GM13976 (cell line): ENCODE measurements at regions not wholly inside any gene's neighbourhood (a gene's known extent, or its start where the extent isn't known, plus 50 kb on each side); places are given as distances from the start of the nearest gene placed in this dataset.

Source experiments
- DNase-seq: peaks from one replicate; pipeline ENCODE4 v3.0.0; 2012; ENCODE audit warnings: low spot score
- CTCF ChIP-seq: IDR thresholded peaks from 2 replicates; pipeline ENCODE4 v1.5.1; 2012; ENCODE audit warnings: borderline replicate concordance, mild to moderate bottlenecking; ENCODE audit not compliant: insufficient read depth; ENCODE audit errors: extremely low read depth, missing control alignments, control extremely low read depth
- in situ Hi-C: fragments of 300-500 bp; cut with MboI; formaldehyde crosslinking; loops from one replicate; pipeline ENCODE4 v1.12.0; 2022; ENCODE audit warnings: low sequenced_read_pairs, mixed read lengths, inconsistent platforms; ENCODE audit not compliant: unreplicated experiment

GRCh38 chr9:87093777-87094176 lies 146.5 kb upstream of the GAS1 start:
- in situ Hi-C loops, result no loop called here
- no peak for TF ChIP-seq CTCF
- no peak for DNase-seq

- DNase-seq, result no peak
- in situ Hi-C loops, result no loop called here
- no peak for TF ChIP-seq CTCF
These were observed 148.6 kb upstream of the GAS1 start for GRCh38 chr9:87095951-87096350.

- in situ Hi-C loops, result no loop called here
- TF ChIP-seq CTCF, result no peak
- DNase-seq, result no peak
These were observed 149.2 kb upstream of the GAS1 start for GRCh38 chr9:87096506-87096905.

GRCh38 chr9:87097238-87097637 lies 149.9 kb upstream of the GAS1 start:
- DNase-seq, result no peak
- in situ Hi-C loops, result no loop called here
- no peak for TF ChIP-seq CTCF

GRCh38 chr9:87099407-87099806 lies 152.1 kb upstream of the GAS1 start:
- DNase-seq, result no peak
- no peak for TF ChIP-seq CTCF
- in situ Hi-C loops, result no loop called here

- DNase-seq, result no peak
- in situ Hi-C loops, result no loop called here
- TF ChIP-seq CTCF, result no peak
These were observed 152.7 kb upstream of the GAS1 start for GRCh38 chr9:87100001-87100400.

- DNase-seq, result no peak
- TF ChIP-seq CTCF, result no peak
- in situ Hi-C loops, result no loop called here
These were observed 154.8 kb upstream of the GAS1 start for GRCh38 chr9:87102126-87102525.
